ENCODE measurements at regions not wholly inside any gene's neighbourhood (a gene's known extent, or its start where the extent isn't known, plus 50 kb on each side); places are given as distances from the start of the nearest gene placed in this dataset.

DNA sequence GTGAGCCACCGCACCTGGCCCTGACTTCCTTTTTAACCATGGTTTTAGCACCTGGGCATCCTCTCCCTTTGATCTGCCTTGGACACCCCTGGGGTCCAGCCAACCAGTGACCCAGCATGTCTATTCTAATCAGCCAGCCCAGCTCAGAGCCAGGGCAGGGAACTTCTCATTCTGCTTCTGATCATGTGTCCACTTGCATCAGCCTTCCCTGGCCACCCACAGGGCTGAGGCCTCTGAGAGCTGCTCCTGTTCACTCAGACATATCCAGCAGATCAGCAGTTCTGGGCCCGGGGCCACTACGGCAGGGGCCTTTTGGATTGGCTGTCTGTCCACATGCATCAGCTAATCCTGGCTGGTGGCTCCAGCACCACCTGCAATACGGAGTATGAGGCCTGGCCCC, 117.9 kb upstream of the MAP1LC3B2 start:
- no peak overlapping the region for H3K27ac Mint-ChIP-seq (ENCODE audit: low read depth, unreplicated experiment)
- H3K27me3 Mint-ChIP-seq (ENCODE audit: insufficient read depth, unreplicated experiment), result no peaks in the 10 kb centered on the region
- POLR2A ChIA-PET, result no interaction called here
- no TSS peak for BruUV-seq (replicated peaks)
- TF ChIP-seq, protein P1, sequence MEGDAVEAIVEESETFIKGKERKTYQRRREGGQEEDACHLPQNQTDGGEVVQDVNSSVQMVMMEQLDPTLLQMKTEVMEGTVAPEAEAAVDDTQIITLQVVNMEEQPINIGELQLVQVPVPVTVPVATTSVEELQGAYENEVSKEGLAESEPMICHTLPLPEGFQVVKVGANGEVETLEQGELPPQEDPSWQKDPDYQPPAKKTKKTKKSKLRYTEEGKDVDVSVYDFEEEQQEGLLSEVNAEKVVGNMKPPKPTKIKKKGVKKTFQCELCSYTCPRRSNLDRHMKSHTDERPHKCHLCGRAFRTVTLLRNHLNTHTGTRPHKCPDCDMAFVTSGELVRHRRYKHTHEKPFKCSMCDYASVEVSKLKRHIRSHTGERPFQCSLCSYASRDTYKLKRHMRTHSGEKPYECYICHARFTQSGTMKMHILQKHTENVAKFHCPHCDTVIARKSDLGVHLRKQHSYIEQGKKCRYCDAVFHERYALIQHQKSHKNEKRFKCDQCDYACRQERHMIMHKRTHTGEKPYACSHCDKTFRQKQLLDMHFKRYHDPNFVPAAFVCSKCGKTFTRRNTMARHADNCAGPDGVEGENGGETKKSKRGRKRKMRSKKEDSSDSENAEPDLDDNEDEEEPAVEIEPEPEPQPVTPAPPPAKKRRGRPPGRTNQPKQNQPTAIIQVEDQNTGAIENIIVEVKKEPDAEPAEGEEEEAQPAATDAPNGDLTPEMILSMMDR (IDR thresholded peaks at IDR 0.05; ENCODE audit: unreplicated experiment), result no peak
- H3K4me3 Mint-ChIP-seq (ENCODE audit: unreplicated experiment), result no peak overlapping the region
- H3K36me3 Mint-ChIP-seq (ENCODE audit: insufficient read depth, unreplicated experiment), result no peaks in the 10 kb centered on the region
- no peaks in the 10 kb centered on the region for H3K4me1 Mint-ChIP-seq (ENCODE audit: insufficient read depth, unreplicated experiment)
- intact Hi-C loops (cut with micrococcal nuclease), result no loop called here
- DNase-seq (ENCODE audit: unreplicated experiment), result no peak
- H3K9me3 Mint-ChIP-seq (ENCODE audit: unreplicated experiment), result no peaks in the 10 kb centered on the region
- CTCF ChIA-PET, result interaction anchor here (0.6 kb wide), 1 partner anchor 452 kb away, joined by 3 read pairs; no protein-coding TSS in a partner anchor

DNA sequence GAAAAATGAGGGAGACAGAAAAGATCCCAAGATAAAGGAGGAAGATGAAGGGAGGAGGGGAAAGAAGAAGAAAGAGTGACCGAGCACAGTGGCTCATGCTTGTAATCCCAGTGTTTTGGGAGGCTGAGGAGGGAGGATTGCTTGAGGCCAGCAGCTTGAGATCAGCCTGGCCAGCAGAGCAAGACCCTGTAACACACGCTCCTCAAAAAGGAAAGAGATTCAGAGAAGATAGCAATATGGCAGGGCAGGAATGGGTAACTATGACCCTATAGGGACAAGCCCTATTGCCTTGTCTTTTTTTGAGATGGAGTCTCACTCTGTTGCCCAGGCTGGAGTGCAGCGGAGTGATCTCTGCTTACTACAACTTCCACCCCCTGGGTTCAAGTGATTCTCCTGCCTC, 116.9 kb upstream of the MAP1LC3B2 start:
- TF ChIP-seq, protein P1 (IDR thresholded peaks at IDR 0.05; ENCODE audit: unreplicated experiment), result no peak
- CTCF ChIA-PET, result no interaction called here
- H3K4me3 Mint-ChIP-seq (ENCODE audit: unreplicated experiment), result no peak overlapping the region
- no peak overlapping the region for H3K27ac Mint-ChIP-seq (ENCODE audit: low read depth, unreplicated experiment)
- DNase-seq (ENCODE audit: unreplicated experiment), result no peak
- no peaks in the 10 kb centered on the region for H3K9me3 Mint-ChIP-seq (ENCODE audit: unreplicated experiment)
- POLR2A ChIA-PET, result no interaction called here
- no peaks in the 10 kb centered on the region for H3K4me1 Mint-ChIP-seq (ENCODE audit: insufficient read depth, unreplicated experiment)
- intact Hi-C loops (cut with micrococcal nuclease), result no loop called here
- peaks cover 8% of the 10 kb centered on the region for H3K27me3 Mint-ChIP-seq (ENCODE audit: insufficient read depth, unreplicated experiment)
- H3K36me3 Mint-ChIP-seq (ENCODE audit: insufficient read depth, unreplicated experiment), result no peaks in the 10 kb centered on the region
- no TSS peak for BruUV-seq (replicated peaks)

DNA sequence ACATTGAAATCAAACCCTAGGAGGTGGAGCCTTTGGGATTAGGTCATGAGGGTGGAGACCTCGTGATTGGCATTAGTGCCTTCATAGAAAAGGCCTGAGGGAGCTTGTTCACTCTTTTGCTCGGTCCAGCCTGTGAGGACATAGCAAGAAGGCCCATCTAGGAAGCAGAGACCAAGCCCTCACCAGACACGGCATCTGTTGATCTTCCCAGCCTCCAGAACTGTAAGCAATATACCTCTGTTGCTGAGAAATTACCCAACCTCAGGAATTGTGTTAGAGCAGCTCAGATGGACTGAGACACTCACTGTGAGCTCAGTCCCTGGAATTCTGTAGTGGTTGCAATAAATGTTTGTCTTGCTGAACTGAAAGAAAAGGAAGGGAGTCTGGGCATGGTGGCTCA, 116.2 kb upstream of the MAP1LC3B2 start:
- Mint-ChIP-seq H3K4me3 (ENCODE audit: unreplicated experiment) (no peak overlapping the region), H3K36me3 (ENCODE audit: insufficient read depth, unreplicated experiment) (no peaks in the 10 kb centered on the region), H3K4me1 (ENCODE audit: insufficient read depth, unreplicated experiment) (no peaks in the 10 kb centered on the region), H3K27ac (ENCODE audit: low read depth, unreplicated experiment) (no peak overlapping the region), H3K27me3 (ENCODE audit: insufficient read depth, unreplicated experiment) (peaks cover 11% of the 10 kb centered on the region), H3K9me3 (ENCODE audit: unreplicated experiment) (no peaks in the 10 kb centered on the region)
- TF ChIP-seq, protein P1 (IDR thresholded peaks at IDR 0.05; ENCODE audit: unreplicated experiment), result no peak
- ChIA-PET CTCF (no interaction called here), POLR2A (interaction anchor here (0.7 kb wide), 1 partner anchor 25 kb away, joined by 3 read pairs; no protein-coding TSS in a partner anchor)
- intact Hi-C loops (cut with micrococcal nuclease), result no loop called here
- no TSS peak for BruUV-seq (replicated peaks)
- DNase-seq (ENCODE audit: unreplicated experiment), result no peak

DNA sequence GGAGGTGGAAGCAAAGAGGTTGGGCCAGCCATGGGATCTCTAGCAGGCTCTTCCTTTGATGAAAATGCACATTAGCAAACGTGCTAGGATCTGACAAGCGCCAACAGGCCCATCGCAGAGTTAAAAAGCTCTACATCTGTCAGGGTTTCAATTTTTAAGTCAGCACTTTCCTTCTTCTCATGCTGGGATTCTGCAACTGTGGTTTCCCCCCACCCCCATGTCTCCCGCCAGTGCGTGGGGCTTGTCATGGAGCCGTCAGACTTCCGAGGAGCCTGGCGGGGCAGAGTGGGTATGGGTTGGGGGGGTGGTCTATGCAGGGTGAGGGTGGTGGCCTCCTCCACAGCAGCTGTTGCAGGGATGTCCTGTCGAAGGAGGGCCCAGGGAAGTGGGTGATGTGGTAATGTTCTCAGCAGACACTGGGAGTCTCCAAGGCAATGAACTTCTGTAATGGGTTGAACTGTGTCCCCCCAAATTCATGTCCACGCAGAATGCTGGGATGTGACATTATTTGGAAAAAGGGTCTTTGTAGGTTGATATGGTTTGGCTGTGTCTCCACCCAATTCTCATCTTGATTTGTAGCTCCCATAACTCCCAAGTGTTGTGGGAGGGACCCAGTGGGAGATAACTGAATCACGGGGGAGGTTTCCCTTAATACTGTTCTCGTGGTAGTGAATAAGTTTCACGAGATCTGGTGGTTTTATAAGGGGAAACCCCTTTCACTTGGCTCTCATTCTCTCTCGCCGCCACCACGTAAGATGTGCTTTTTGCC, 115.2 kb upstream of the MAP1LC3B2 start:
- Mint-ChIP-seq H3K27ac (ENCODE audit: low read depth, unreplicated experiment) (no peak overlapping the region), H3K9me3 (ENCODE audit: unreplicated experiment) (no peaks in the 10 kb centered on the region), H3K4me3 (ENCODE audit: unreplicated experiment) (no peak overlapping the region), H3K36me3 (ENCODE audit: insufficient read depth, unreplicated experiment) (no peaks in the 10 kb centered on the region), H3K4me1 (ENCODE audit: insufficient read depth, unreplicated experiment) (no peaks in the 10 kb centered on the region), H3K27me3 (ENCODE audit: insufficient read depth, unreplicated experiment) (peaks cover 11% of the 10 kb centered on the region)
- TF ChIP-seq, protein P1 (IDR thresholded peaks at IDR 0.05; ENCODE audit: unreplicated experiment), result no peak
- POLR2A ChIA-PET, result no interaction called here
- CTCF ChIA-PET, result no interaction called here
- BruUV-seq (replicated peaks), result no TSS peak
- no peak for DNase-seq (ENCODE audit: unreplicated experiment)
- intact Hi-C loops (cut with micrococcal nuclease), result no loop called here
